ENCODE measurements at regions not wholly inside any gene's neighbourhood (a gene's known extent, or its start where the extent isn't known, plus 50 kb on each side); places are given as distances from the start of the nearest gene placed in this dataset.
A peak's percentile ranks its signal among the peaks of the same experiment; 100 is the strongest.

- intact Hi-C loops (cut with DNase I), result no loop called here
- no peak overlapping the region for H3K4me3 ChIP-seq
- WGBS, 2 donors, result 62 to 66% methylated on average over 2 of the region's 2 CpGs
- H3K27ac ChIP-seq, result peak overlapping the region in 2 of 4 donors; percentile 40 to 48
- DNase-seq, result no peak
- no peaks in the 10 kb centered on the region for H3K9me3 ChIP-seq
- no peaks in the 10 kb centered on the region for H3K4me1 ChIP-seq
- H3K27me3 ChIP-seq, result no peaks in the 10 kb centered on the region
- no peaks in the 10 kb centered on the region for H3K36me3 ChIP-seq
- TF ChIP-seq EP300 (IDR thresholded peaks at IDR 0.05) (no peak), POLR2AphosphoS5 (IDR thresholded peaks at IDR 0.05) (peak in 3 of 4 donors; percentile 28 to 43 (median 32))
Measured at GRCh38 chr6:133778414-133779130, 110.3 kb upstream of the TCF21 start.

- no peak overlapping the region for H3K4me3 ChIP-seq
- H3K9me3 ChIP-seq, result no peaks in the 10 kb centered on the region
- no peak for DNase-seq
- no peaks in the 10 kb centered on the region for H3K36me3 ChIP-seq
- intact Hi-C loops (cut with DNase I), result no loop called here
- H3K4me1 ChIP-seq, result no peaks in the 10 kb centered on the region
- TF ChIP-seq POLR2A (IDR thresholded peaks at IDR 0.05) (no peak), CTCF (IDR thresholded peaks at IDR 0.05) (no peak), EP300 (IDR thresholded peaks at IDR 0.05) (no peak), POLR2AphosphoS5 (IDR thresholded peaks at IDR 0.05) (no peak)
- no peak overlapping the region for H3K27ac ChIP-seq
- 87 to 98% methylated on average over 2 of the region's 2 CpGs for WGBS, 2 donors
- H3K27me3 ChIP-seq, result no peaks in the 10 kb centered on the region
Measured at GRCh38 chr6:133779916-133780695, 108.8 kb upstream of the TCF21 start.

GRCh38 chr6:133786016-133786415 is 102.9 kb upstream of the TCF21 start:
- intact Hi-C loops (cut with DNase I), result no loop called here
- no peaks in the 10 kb centered on the region for H3K36me3 ChIP-seq
- H3K4me1 ChIP-seq, result no peaks in the 10 kb centered on the region
- no peak for TF ChIP-seq POLR2AphosphoS5 (IDR thresholded peaks at IDR 0.05)
- no peak for TF ChIP-seq POLR2A (IDR thresholded peaks at IDR 0.05)
- no peak for TF ChIP-seq EP300 (IDR thresholded peaks at IDR 0.05)
- no peak for TF ChIP-seq CTCF (IDR thresholded peaks at IDR 0.05)
- DNase-seq, result no peak
- 95 to 100% methylated on average over 2 of the region's 2 CpGs for WGBS, 2 donors
- H3K9me3 ChIP-seq, result no peaks in the 10 kb centered on the region
- no peak overlapping the region for H3K27ac ChIP-seq
- H3K4me3 ChIP-seq, result no peak overlapping the region
- H3K27me3 ChIP-seq, result no peaks in the 10 kb centered on the region

- no peaks in the 10 kb centered on the region for H3K27me3 ChIP-seq
- DNase-seq, result no peak
- TF ChIP-seq POLR2AphosphoS5 (IDR thresholded peaks at IDR 0.05) (no peak), CTCF (IDR thresholded peaks at IDR 0.05) (no peak), POLR2A (IDR thresholded peaks at IDR 0.05) (no peak)
- intact Hi-C loops (cut with DNase I), result no loop called here
- WGBS, 2 donors, result 61 to 77% methylated on average over 3 of the region's 3 CpGs
- H3K9me3 ChIP-seq, result no peaks in the 10 kb centered on the region
- no peak overlapping the region for H3K27ac ChIP-seq
- no peaks in the 10 kb centered on the region for H3K36me3 ChIP-seq
- H3K4me1 ChIP-seq, result no peaks in the 10 kb centered on the region
- H3K4me3 ChIP-seq, result no peak overlapping the region
Measured at GRCh38 chr6:133787122-133787521, 101.8 kb upstream of the TCF21 start.

- no peaks in the 10 kb centered on the region for H3K27me3 ChIP-seq
- no peaks in the 10 kb centered on the region for H3K9me3 ChIP-seq
- DNase-seq, result no peak
- no peaks in the 10 kb centered on the region for H3K36me3 ChIP-seq
- no peaks in the 10 kb centered on the region for H3K4me1 ChIP-seq
- no peak overlapping the region for H3K4me3 ChIP-seq
- no peak for TF ChIP-seq POLR2AphosphoS5 (IDR thresholded peaks at IDR 0.05)
- H3K27ac ChIP-seq, result no peak overlapping the region
- WGBS, 2 donors, result 75 to 84% methylated on average over 4 of the region's 4 CpGs
- intact Hi-C loops (cut with DNase I), result no loop called here
Measured at GRCh38 chr6:133787859-133788505, 100.9 kb upstream of the TCF21 start.

Data from sigmoid colon (tissue), 6 donors.